GM12878 (cell line): ENCODE measurements at regions not wholly inside any gene's neighbourhood (a gene's known extent, or its start where the extent isn't known, plus 50 kb on each side); places are given as distances from the start of the nearest gene placed in this dataset.

ENCODE experiments used
- ATF7 ChIP-seq: fragments of 450-650 bp; IDR thresholded peaks from 2 replicates; pipeline ENCODE4 v1.6.1; 2016; ENCODE audit warnings: low read depth, mild to moderate bottlenecking
- CHD4 ChIP-seq: fragments of 200-600 bp; sonication (generic); IDR thresholded peaks from 2 replicates; pipeline ENCODE4 v1.6.1; 2016; ENCODE audit warnings: mild to moderate bottlenecking
- CREM ChIP-seq: IDR thresholded peaks from 2 replicates; pipeline ENCODE4 v1.6.1; 2014; ENCODE audit warnings: antibody characterized with exemption, low read depth
- DPF2 ChIP-seq: fragments of 450-650 bp; IDR thresholded peaks from 2 replicates; pipeline ENCODE4 v1.6.1; 2017; ENCODE audit warnings: mild to moderate bottlenecking
- EP300 ChIP-seq, 2 experiments: fragments of 150-350 bp in 1 of 2; IDR thresholded peaks; 2 replicates each; pipeline ENCODE4 v1.6.1; 2011 to 2012; ENCODE audit warnings: low read depth in 2 of 2, low read length in 2 of 2, borderline replicate concordance in 1 of 2, improper control_type of control experiment in 1 of 2, inconsistent platforms in 1 of 2; ENCODE audit not compliant: control insufficient read depth in 1 of 2
- KDM1A ChIP-seq: fragments of 200-600 bp; sonication (generic); IDR thresholded peaks from 2 replicates; pipeline ENCODE4 v1.6.1; 2016; ENCODE audit warnings: borderline replicate concordance
- MYB ChIP-seq: fragments of 150-350 bp; IDR thresholded peaks from 2 replicates; pipeline ENCODE4 v1.6.1; 2014; ENCODE audit warnings: mild to moderate bottlenecking, low read depth, low read length, borderline replicate concordance
- POLR2A ChIP-seq: IDR thresholded peaks from 2 replicates; pipeline ENCODE4 v1.6.1; 2011; ENCODE audit warnings: low read depth, mild to moderate bottlenecking, low read length
- SMC3 ChIP-seq: IDR thresholded peaks from 2 replicates; pipeline ENCODE4 v1.6.1; 2011; ENCODE audit warnings: low read length, improper control_type of control experiment, borderline replicate concordance
- USF2 ChIP-seq: IDR thresholded peaks from 2 replicates; pipeline ENCODE4 v1.6.1; 2011; ENCODE audit warnings: low read depth, low read length, improper control_type of control experiment, borderline replicate concordance
- TF ChIP-seq, protein P1 (sequence below): IDR thresholded peaks from 2 replicates; pipeline ENCODE4 v1.6.1; 2012; ENCODE audit warnings: low read depth, low read length, improper control_type of control experiment
- TF ChIP-seq, protein P2 (sequence below), 3 experiments: IDR thresholded peaks in 2 of 3; conservative IDR thresholded peaks in 1 of 3; 2 replicates each; pipeline ENCODE4 v1.5.1; 2011; ENCODE audit warnings: low read depth in 3 of 3, low read length in 3 of 3, mild to moderate bottlenecking in 3 of 3, control low read depth in 2 of 3, moderate library complexity in 2 of 3, inconsistent platforms in 1 of 3, mixed read lengths in 1 of 3; ENCODE audit not compliant: control insufficient read depth in 2 of 3, insufficient read depth in 1 of 3; ENCODE audit errors: extremely low read depth in 1 of 3

- TF ChIP-seq KDM1A: no peak
- TF ChIP-seq, protein P1, sequence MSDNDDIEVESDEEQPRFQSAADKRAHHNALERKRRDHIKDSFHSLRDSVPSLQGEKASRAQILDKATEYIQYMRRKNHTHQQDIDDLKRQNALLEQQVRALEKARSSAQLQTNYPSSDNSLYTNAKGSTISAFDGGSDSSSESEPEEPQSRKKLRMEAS: no peak
- TF ChIP-seq MYB: no peak
- TF ChIP-seq, protein P2, sequence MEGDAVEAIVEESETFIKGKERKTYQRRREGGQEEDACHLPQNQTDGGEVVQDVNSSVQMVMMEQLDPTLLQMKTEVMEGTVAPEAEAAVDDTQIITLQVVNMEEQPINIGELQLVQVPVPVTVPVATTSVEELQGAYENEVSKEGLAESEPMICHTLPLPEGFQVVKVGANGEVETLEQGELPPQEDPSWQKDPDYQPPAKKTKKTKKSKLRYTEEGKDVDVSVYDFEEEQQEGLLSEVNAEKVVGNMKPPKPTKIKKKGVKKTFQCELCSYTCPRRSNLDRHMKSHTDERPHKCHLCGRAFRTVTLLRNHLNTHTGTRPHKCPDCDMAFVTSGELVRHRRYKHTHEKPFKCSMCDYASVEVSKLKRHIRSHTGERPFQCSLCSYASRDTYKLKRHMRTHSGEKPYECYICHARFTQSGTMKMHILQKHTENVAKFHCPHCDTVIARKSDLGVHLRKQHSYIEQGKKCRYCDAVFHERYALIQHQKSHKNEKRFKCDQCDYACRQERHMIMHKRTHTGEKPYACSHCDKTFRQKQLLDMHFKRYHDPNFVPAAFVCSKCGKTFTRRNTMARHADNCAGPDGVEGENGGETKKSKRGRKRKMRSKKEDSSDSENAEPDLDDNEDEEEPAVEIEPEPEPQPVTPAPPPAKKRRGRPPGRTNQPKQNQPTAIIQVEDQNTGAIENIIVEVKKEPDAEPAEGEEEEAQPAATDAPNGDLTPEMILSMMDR (IDR thresholded peaks at IDR 0.05 in 2 of 3, conservative IDR thresholded peaks at IDR 0.05 in 1 of 3; ENCODE audit: control insufficient read depth in 2 of 3, extremely low read depth in 1 of 3, insufficient read depth in 1 of 3, low read depth in 3 of 3, low read length in 3 of 3): no peak
- no peak for TF ChIP-seq SMC3
- no peak for TF ChIP-seq USF2
- TF ChIP-seq DPF2: no peak
- no peak for TF ChIP-seq POLR2A
- no peak for TF ChIP-seq CHD4
- TF ChIP-seq CREM: no peak
- no peak for TF ChIP-seq EP300 (IDR thresholded peaks at IDR 0.05; ENCODE audit: borderline replicate concordance in 1 of 2, control insufficient read depth in 1 of 2, low read depth in 2 of 2, low read length in 2 of 2)
- no peak for TF ChIP-seq ATF7
Observed at GRCh38 chr3:141429371-141430035, 57.3 kb upstream of the RASA2 start.
